ENCODE measurements at regions not wholly inside any gene's neighbourhood (a gene's known extent, or its start where the extent isn't known, plus 50 kb on each side); places are given as distances from the start of the nearest gene placed in this dataset.

GRCh38 chr2:17426743-17427142 lies 91.5 kb downstream of the RAD51AP2 start:
- Histone ChIP-seq H3K79me2 (ENCODE audit: insufficient read depth) (no peaks in the 10 kb centered on the region), H3K4me3 (ENCODE audit: low read depth in 2 of 2, low read length in 1 of 2) (no peak overlapping the region), H2AFZ (ENCODE audit: low read depth) (no peak overlapping the region), H3K9ac (no peak overlapping the region), H3F3A (replicated peaks; ENCODE audit: insufficient read depth) (no peaks in the 10 kb centered on the region), H3K4me1 (ENCODE audit: control insufficient read depth in 1 of 2, insufficient read depth in 2 of 2, low read depth in 1 of 2, low read length in 1 of 2) (no peaks in the 10 kb centered on the region), H3K9me2 (no peaks in the 10 kb centered on the region), H3K9me3 (no peaks in the 10 kb centered on the region), H4K20me1 (ENCODE audit: insufficient read depth) (no peaks in the 10 kb centered on the region), H3K27ac (ENCODE audit: low read depth in 2 of 2, low read length in 1 of 2) (no peak overlapping the region), H3K27me3 (ENCODE audit: insufficient read depth) (no peaks in the 10 kb centered on the region), H3K4me2 (no peak overlapping the region), H3K36me3 (replicated peaks in 1 of 2; ENCODE audit: control insufficient read depth in 1 of 2, insufficient read depth in 2 of 2, low read length in 1 of 2) (no peaks in the 10 kb centered on the region)
- no peak for TF ChIP-seq NRF1 (IDR thresholded peaks at IDR 0.05; ENCODE audit: low read depth, low read length)
- no peak for TF ChIP-seq FOXJ3 (CRISPR knock-in tag; IDR thresholded peaks at IDR 0.05)
- no peak for TF ChIP-seq POLR2AphosphoS5 (IDR thresholded peaks at IDR 0.05; ENCODE audit: low read depth, low read length)
- no peak for TF ChIP-seq RAD21 (IDR thresholded peaks at IDR 0.05; ENCODE audit: low read length)
- no peak for TF ChIP-seq RFX5 (IDR thresholded peaks at IDR 0.05; ENCODE audit: low read length)
- no peak for TF ChIP-seq CTCF (IDR thresholded peaks at IDR 0.05)
- 0% methylated on average over 1 of the region's 1 CpG for WGBS (ENCODE audit: low lambda C conversion rate)
- ChIA-PET POLR2A (no interaction called here), CTCF (interaction anchor here (1.2 to 1.3 kb wide), 2 partner anchors 15 to 256 kb away, joined by 3 read pairs; no protein-coding TSS in a partner anchor)
- DNase-seq = no peak

GRCh38 chr2:17422061-17422460 lies 96.2 kb downstream of the RAD51AP2 start:
- Histone ChIP-seq H3K79me2 (ENCODE audit: insufficient read depth) (no peaks in the 10 kb centered on the region), H3K4me1 (ENCODE audit: control insufficient read depth in 1 of 2, insufficient read depth in 2 of 2, low read depth in 1 of 2, low read length in 1 of 2) (no peaks in the 10 kb centered on the region), H4K20me1 (ENCODE audit: insufficient read depth) (no peaks in the 10 kb centered on the region), H3K9ac (no peak overlapping the region), H3K9me3 (no peaks in the 10 kb centered on the region), H2AFZ (ENCODE audit: low read depth) (no peak overlapping the region), H3K4me3 (ENCODE audit: low read depth in 2 of 2, low read length in 1 of 2) (no peak overlapping the region), H3F3A (replicated peaks; ENCODE audit: insufficient read depth) (peaks cover 3% of the 10 kb centered on the region), H3K9me2 (no peaks in the 10 kb centered on the region; the same call in 1 of the 2 replicates), H3K4me2 (no peak overlapping the region), H3K36me3 (replicated peaks in 1 of 2; ENCODE audit: control insufficient read depth in 1 of 2, insufficient read depth in 2 of 2, low read length in 1 of 2) (no peaks in the 10 kb centered on the region), H3K27ac (ENCODE audit: low read depth in 2 of 2, low read length in 1 of 2) (no peak overlapping the region), H3K27me3 (ENCODE audit: insufficient read depth) (no peaks in the 10 kb centered on the region)
- CTCF ChIA-PET = no interaction called here
- TF ChIP-seq NRF1 (IDR thresholded peaks at IDR 0.05; ENCODE audit: low read depth, low read length) (no peak), ZBTB33 (IDR thresholded peaks at IDR 0.05; ENCODE audit: borderline replicate concordance, low read depth) (no peak), POLR2AphosphoS5 (IDR thresholded peaks at IDR 0.05; ENCODE audit: low read depth, low read length) (no peak), USF2 (IDR thresholded peaks at IDR 0.05; ENCODE audit: borderline replicate concordance, low read depth, low read length) (no peak), IRF3 (IDR thresholded peaks at IDR 0.05; ENCODE audit: low read depth, low read length) (no peak), EZH2phosphoT487 (IDR thresholded peaks at IDR 0.05; ENCODE audit: borderline replicate concordance, low read depth) (no peak), FOXM1 (IDR thresholded peaks at IDR 0.05; ENCODE audit: low read depth) (no peak), JUND (IDR thresholded peaks at IDR 0.05) (no peak), GATA2 (CRISPR knock-in tag; IDR thresholded peaks at IDR 0.05) (no peak), RFX5 (IDR thresholded peaks at IDR 0.05; ENCODE audit: low read length) (no peak), MXI1 (IDR thresholded peaks at IDR 0.05; ENCODE audit: low read depth, low read length) (no peak), RXRA (IDR thresholded peaks at IDR 0.05; ENCODE audit: borderline replicate concordance, low read depth) (no peak), FOXJ3 (CRISPR knock-in tag; IDR thresholded peaks at IDR 0.05) (no peak), EP300 (IDR thresholded peaks at IDR 0.05; ENCODE audit: borderline replicate concordance in 1 of 2, low read depth in 1 of 2, low read length in 1 of 2) (no peak), ELF1 (IDR thresholded peaks at IDR 0.05) (no peak), MEF2A (IDR thresholded peaks at IDR 0.05; ENCODE audit: borderline replicate concordance, low read depth) (no peak), TCF12 (IDR thresholded peaks at IDR 0.05) (no peak), CTCF (IDR thresholded peaks at IDR 0.05) (no peak), NFIC (IDR thresholded peaks at IDR 0.05; ENCODE audit: borderline replicate concordance) (no peak), TAF1 (IDR thresholded peaks at IDR 0.05; ENCODE audit: borderline replicate concordance, low read depth, low read length) (no peak)
- POLR2A ChIA-PET = no interaction called here
- DNase-seq = no peak
